GM18909 (cell line): ENCODE measurements at regions not wholly inside any gene's neighbourhood (a gene's known extent, or its start where the extent isn't known, plus 50 kb on each side); places are given as distances from the start of the nearest gene placed in this dataset.
"Not testable (repeated sequence)": the region's sequence is repeated elsewhere in the genome, so short reads cannot be mapped to it uniquely, and the experiment has no call there.

ENCODE experiments used
- ATAC-seq: cut with Tn5 transposase; IDR thresholded peaks from one replicate; pipeline ENCODE4 v1.9.1; 2021; ENCODE audit warnings: mild to moderate bottlenecking; ENCODE audit not compliant: unreplicated experiment, poor library complexity

DNA sequence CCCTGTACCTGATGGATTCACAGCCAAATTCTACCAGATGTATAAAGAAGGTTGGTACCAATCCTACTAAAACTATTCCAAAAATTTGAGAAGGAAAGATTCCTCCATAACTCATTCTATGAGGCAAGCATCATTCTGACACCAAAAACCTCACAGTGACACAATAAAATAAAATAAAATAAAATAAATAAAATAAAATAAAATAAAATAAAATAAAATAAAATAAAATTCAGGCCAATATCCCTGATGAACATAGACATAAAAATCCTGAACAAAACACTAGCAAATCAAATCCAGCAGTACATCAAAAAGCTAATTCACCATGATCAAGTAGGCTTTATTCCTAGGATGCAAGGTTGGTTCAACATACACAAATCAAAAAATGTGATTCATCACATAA, 108.1 kb downstream of the PROX1 start:
- not testable (repeated sequence) for ATAC-seq

- no peak for ATAC-seq
Observed at GRCh38 chr1:214101246-214101645, 113.5 kb downstream of the PROX1 start.

DNA sequence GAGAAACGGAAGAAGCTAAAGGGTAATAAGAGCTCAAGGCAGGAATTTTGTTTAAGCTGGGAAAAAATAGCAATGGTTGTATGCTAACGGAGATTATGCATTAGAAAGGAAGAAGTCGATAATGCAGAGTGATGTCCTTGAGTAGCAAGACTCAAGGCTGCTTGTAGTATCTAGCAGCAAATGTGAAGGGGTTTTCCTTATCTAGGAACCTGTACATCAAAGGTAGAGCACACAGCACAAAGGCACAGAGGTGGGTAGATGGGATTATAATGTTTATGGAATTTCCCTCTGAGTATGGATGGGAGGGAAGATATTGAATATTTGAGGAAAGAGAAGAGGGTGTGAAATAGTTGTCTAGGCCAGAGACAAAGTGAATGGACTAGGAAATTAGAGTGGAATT, 114.1 kb downstream of the PROX1 start:
- no peak for ATAC-seq

- no peak for ATAC-seq
Observed at GRCh38 chr1:214102907-214103306, 115.1 kb downstream of the PROX1 start.

- ATAC-seq: no peak
Observed at GRCh38 chr1:214103778-214104177, 116.0 kb downstream of the PROX1 start.

- ATAC-seq: no peak
Observed at GRCh38 chr1:214106375-214106774, 118.6 kb downstream of the PROX1 start.

DNA sequence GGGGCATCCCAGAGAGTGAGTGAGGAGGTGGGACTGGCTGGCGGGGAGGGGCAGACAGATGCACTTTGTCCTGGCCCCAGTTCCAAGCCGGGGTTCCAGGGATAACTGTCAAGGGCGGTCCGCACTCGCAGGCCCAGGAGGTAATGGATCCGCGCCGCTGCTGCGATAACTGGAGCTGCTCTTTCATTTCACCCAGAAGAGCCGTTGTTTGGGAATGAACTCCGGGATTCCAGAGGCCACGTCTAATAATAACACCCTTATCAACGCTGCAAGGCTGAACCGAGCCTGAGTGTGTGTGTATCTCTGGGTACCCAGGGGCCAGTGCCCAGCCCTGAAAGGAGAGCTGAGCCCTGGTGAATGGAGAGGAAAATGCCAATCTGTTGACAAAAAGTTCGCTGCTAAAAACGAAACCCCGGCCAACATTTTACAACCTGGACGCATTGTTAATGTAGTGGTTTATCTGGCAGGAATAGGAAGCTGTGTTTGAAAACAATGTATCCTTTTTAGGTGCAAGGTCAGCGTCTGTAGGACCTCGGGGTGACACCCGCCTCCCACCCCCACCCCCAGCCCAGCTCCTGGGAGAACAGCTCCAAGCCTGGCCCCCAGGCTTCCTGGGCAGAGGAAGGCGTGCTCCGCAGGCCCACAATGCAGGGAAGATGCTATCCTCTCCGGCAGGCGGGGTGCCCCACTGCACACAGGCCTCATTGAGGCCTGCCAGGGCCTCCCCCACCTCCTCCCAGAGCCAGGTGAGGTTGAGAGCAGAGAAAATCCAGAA, 119.7 kb downstream of the PROX1 start:
- no peak for ATAC-seq

DNA sequence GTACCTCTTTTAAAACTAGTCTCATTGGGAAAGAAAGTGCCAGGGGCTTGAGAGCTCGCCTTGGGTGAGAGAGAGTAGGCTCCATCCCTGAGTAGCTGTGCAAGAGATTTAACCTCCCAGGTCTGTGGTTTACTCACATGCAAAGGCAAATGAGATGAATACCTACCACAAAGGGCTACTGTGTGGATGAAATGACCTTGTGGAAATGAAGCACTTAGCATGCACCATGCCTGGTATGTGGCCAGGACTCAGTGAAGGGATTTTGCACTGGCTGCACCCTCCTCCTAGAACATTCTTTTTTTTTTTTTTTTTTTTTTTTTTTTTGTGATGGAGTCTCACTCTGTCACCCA, 120.3 kb downstream of the PROX1 start:
- no peak for ATAC-seq

DNA sequence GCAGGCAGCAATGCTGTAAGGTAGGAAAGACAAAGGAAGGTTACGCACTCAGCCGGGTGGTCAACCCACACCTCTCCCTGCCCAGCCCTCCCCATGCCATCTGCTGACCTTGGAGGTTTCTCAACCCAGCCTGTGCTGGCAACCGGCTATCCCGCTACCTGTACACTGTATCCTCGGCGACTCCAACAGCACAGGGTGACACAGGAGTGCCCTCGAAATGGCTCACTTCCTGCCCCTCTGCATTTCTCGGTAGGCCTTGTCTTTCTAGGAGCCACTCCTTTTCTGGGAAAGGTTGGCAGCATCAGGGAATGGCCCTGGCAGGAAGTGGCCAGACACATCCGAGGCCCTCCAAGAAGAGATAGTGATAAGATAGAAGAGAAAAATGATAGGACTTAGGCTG, 124.0 kb downstream of the PROX1 start:
- ATAC-seq: no peak

- ATAC-seq: no peak
Observed at GRCh38 chr1:214116258-214116657, 128.5 kb downstream of the PROX1 start.

GRCh38 chr1:214117780-214118179, 130.0 kb downstream of the PROX1 start:
- ATAC-seq: no peak

DNA sequence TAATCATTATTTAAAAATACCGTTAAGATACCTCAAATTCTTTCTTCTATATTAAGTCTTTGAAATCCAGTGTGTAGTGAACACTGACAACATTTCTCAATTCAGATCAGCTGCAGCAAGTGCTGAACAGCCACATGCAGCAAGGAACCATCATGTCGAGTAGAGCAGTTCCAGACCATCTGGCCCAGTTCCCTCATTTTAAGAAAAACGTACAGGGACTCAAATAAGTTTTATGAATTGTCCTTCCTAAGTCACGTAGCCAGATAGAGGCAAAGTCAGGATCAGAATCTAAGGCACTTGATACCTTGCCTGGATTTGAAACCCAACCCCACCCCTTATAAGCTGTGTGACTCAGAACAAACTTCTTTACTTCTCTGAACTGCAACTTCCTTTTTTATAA, 132.4 kb downstream of the PROX1 start:
- ATAC-seq: no peak

DNA sequence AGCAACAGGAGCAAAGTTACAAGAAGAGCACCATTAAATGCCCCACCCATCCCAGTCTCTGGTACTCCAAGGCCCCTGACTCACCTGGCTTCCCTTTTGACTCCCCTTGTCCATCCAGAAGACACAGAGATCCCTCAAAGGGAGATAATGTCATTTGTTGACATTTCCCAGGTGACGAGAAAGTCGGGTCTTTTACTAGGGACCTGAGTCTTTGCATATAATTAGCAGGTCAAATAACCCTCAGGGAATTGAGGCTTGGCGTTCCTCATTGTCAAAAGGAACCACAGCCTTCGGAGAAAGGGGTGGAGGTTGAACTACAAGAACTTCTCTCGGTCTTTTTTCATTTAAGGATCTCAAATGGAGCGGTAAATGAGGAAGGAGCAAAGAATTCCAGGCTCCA, 133.2 kb downstream of the PROX1 start:
- ATAC-seq: no peak

GRCh38 chr1:214122110-214122509, 134.3 kb downstream of the PROX1 start:
- no peak for ATAC-seq

GRCh38 chr1:214123061-214123784, 135.4 kb downstream of the PROX1 start:
- peak; percentile 68 for ATAC-seq

- no peak for ATAC-seq
Observed at GRCh38 chr1:214124281-214124805, 136.6 kb downstream of the PROX1 start.

- no peak for ATAC-seq
Observed at GRCh38 chr1:214124915-214125314, 137.1 kb downstream of the PROX1 start.

DNA sequence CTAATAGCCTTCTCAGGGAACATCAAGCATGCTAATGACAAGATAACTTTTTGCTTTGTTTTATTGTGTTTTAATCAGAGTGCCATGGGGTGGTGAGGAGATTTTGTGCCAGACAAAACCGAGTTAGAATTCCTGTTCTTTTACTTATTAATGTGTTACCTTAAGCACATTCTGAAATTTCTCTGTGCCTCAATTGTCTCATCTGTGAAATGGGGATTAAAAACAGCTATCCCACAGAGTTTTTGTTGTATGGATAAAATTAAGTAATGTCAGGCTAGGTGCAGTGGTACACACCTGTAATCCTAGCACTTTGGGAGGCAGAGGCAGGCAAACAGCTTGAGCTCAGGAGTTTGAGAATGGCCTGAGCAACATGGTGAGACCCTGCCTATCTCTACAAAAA, 138.0 kb downstream of the PROX1 start:
- no peak for ATAC-seq

DNA sequence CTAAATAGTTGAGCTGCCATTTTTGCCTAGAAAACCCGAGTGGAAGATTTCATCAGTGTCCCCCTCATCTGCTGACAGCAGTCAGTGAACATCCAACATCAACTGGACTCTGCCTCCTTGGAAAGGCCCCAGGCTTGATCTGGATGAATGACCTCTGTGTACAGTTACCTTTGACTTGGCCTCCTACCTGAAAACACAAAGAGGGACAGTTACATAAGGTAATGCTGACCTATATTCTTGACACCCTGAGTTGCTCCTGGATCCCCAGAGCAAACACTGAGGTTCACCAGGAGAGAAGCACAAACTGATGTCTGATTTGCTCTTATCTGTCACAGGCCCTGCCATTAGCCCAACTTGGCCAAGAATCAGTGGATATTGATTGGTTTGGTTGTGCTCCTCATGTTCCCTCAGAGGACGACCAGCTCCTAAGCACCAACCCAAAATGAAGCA, 138.9 kb downstream of the PROX1 start:
- ATAC-seq: no peak

- no peak for ATAC-seq
Observed at GRCh38 chr1:214127705-214128104, 139.9 kb downstream of the PROX1 start.

- ATAC-seq: no peak
Observed at GRCh38 chr1:214135886-214136285, 145.1 kb upstream of the SMYD2 start.
